Mesendoderm (in vitro differentiated cells): ENCODE measurements at regions not wholly inside any gene's neighbourhood (a gene's known extent, or its start where the extent isn't known, plus 50 kb on each side); places are given as distances from the start of the nearest gene placed in this dataset.

Experiments
- DNase-seq: peaks from one replicate; pipeline ENCODE4 v3.0.0; 2013
- H2AK5ac ChIP-seq: 2 replicates; pipeline ENCODE4 v1.6.1; 2013; ENCODE audit warnings: low read length, inconsistent platforms
- H2BK120ac ChIP-seq: 2 replicates; pipeline ENCODE4 v1.6.1; 2013; ENCODE audit warnings: low read depth, mild to moderate bottlenecking, low read length, moderate library complexity, mixed read lengths
- H2BK15ac ChIP-seq: replicated peaks from 2 replicates; pipeline ENCODE4 v1.6.1; 2013; ENCODE audit warnings: low read depth, mild to moderate bottlenecking, moderate library complexity
- H2BK5ac ChIP-seq: 2 replicates; pipeline ENCODE4 v1.6.1; 2013; ENCODE audit warnings: low read length, inconsistent platforms
- H3K18ac ChIP-seq: 2 replicates; pipeline ENCODE4 v1.6.1; 2013; ENCODE audit warnings: mild to moderate bottlenecking, low read length, mixed read lengths
- H3K23ac ChIP-seq: one replicate; pipeline ENCODE4 v1.6.1; 2013; ENCODE audit warnings: low read length
- H3K27ac ChIP-seq: 2 replicates; pipeline ENCODE4 v1.5.1; 2013; ENCODE audit warnings: low read depth, mild to moderate bottlenecking, inconsistent platforms, low read length, moderate library complexity
- H3K27me3 ChIP-seq: 2 replicates; pipeline ENCODE4 v1.6.1; 2013; ENCODE audit warnings: low read length, control low read depth, mild to moderate bottlenecking, inconsistent platforms; ENCODE audit not compliant: insufficient read depth, poor library complexity
- H3K36me3 ChIP-seq: 2 replicates; pipeline ENCODE4 v1.6.1; 2013; ENCODE audit warnings: low read length, inconsistent platforms; ENCODE audit not compliant: control insufficient read depth, insufficient read depth
- H3K4ac ChIP-seq: one replicate; pipeline ENCODE4 v1.6.1; 2013; ENCODE audit warnings: low read depth, mild to moderate bottlenecking, low read length, moderate library complexity
- H3K4me1 ChIP-seq: 2 replicates; pipeline ENCODE4 v1.6.1; 2013; ENCODE audit warnings: low read depth, low read length, inconsistent platforms; ENCODE audit not compliant: control insufficient read depth
- H3K4me2 ChIP-seq: 2 replicates; pipeline ENCODE4 v1.6.1; 2013; ENCODE audit warnings: low read length
- H3K4me3 ChIP-seq: 2 replicates; pipeline ENCODE4 v1.5.1; 2013; ENCODE audit warnings: mild to moderate bottlenecking, low read length
- H3K56ac ChIP-seq: one replicate; pipeline ENCODE4 v1.6.1; 2013; ENCODE audit warnings: low read length
- H3K79me1 ChIP-seq: 2 replicates; pipeline ENCODE4 v1.6.1; 2013; ENCODE audit warnings: low read length, inconsistent platforms
- H3K79me2 ChIP-seq: 2 replicates; pipeline ENCODE4 v1.6.1; 2013; ENCODE audit warnings: mild to moderate bottlenecking, low read length; ENCODE audit not compliant: control insufficient read depth, insufficient read depth
- H3K9ac ChIP-seq: 2 replicates; pipeline ENCODE4 v1.6.1; 2013; ENCODE audit warnings: low read length, inconsistent platforms
- H4K5ac ChIP-seq: one replicate; pipeline ENCODE4 v1.6.1; 2013; ENCODE audit warnings: low read length
- H4K8ac ChIP-seq: one replicate; pipeline ENCODE4 v1.6.1; 2013; ENCODE audit warnings: low read depth, mild to moderate bottlenecking, control low read depth, low read length, moderate library complexity
- WGBS: extraction: QIAGEN DNeasy Blood & Tissue Kit; methylation state at CpG from one replicate; pipeline ENCODE4 v1.1.7; 2013; ENCODE audit warnings: low lambda C conversion rate, missing lambda C conversion rate; ENCODE audit not compliant: insufficient coverage; ENCODE audit errors: extremely low coverage; 5-methylcytosine and 5-hydroxymethylcytosine counted together

DNA sequence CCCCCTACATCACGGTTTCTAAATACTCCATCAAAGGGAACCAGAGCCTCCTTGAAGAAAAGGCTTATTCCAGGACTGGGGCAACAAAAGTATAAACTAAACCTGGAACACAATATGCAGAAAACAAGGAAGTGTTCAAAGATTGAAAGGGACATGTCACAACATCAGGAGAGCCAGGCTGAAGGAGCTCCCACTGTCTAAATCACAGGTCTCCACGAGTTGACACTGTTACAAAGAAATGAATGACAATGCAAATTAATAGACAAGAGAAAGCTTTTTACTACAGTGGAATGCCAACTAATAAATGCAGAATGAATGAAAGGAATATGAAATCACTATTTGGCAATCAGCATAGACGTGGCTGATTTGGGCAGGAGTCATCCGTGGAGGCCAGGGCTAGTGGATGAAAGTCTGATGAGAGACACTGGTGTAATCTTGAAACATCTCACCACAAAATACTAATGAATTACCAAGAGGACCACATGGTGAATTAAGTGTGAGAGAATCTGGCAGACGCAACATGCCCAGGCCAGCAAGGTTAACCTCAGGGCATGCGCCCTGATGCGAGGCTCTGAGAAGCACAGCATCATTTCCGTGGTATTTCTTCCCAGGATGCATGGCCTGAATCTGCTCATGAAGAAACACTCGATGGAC is 123.8 kb upstream of the TJP1 start:
- Histone ChIP-seq H3K4me2 (no peak overlapping the region), H2BK15ac (no peak overlapping the region), H3K4me1 (no peaks in the 10 kb centered on the region), H3K79me1 (no peaks in the 10 kb centered on the region), H3K23ac (no peak overlapping the region), H4K8ac (peak overlapping the region; percentile 28), H3K4ac (no peak overlapping the region), H3K79me2 (no peaks in the 10 kb centered on the region), H3K9ac (no peak overlapping the region), H3K27me3 (no peaks in the 10 kb centered on the region), H4K5ac (no peak overlapping the region), H3K18ac (no peak overlapping the region), H2BK120ac (no peak overlapping the region), H3K56ac (no peak overlapping the region), H2BK5ac (no peak overlapping the region), H3K27ac (no peak overlapping the region), H3K36me3 (no peaks in the 10 kb centered on the region), H3K4me3 (no peak overlapping the region), H2AK5ac (no peak overlapping the region)
- WGBS = no CpG with 5 or more reads among the region's 9 CpGs
- DNase-seq = no peak

DNA sequence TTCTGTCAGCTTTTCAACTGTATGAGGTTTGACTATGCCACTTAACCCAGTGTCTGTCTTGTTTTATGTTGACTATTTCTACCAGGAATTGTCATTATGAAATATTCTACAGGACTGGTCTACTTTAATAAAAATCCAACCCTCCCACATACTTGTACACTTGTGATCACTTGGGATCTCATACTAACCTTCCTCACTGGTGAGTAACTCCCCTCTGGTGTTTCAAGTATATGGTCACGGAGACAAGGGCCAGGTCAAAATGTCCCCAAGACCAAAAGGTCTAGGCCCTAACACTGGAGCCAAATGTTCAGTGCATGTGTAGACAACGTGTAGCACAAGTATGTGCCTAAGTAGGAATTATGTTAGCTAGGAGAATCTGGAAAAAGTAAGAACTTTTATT is 122.7 kb upstream of the TJP1 start:
- H3K9ac ChIP-seq = no peak overlapping the region
- no peak overlapping the region for H2AK5ac ChIP-seq
- no peak overlapping the region for H3K4me3 ChIP-seq
- no peak overlapping the region for H3K18ac ChIP-seq
- no peaks in the 10 kb centered on the region for H3K79me1 ChIP-seq
- H2BK15ac ChIP-seq = no peak overlapping the region
- H2BK120ac ChIP-seq = no peak overlapping the region
- no peaks in the 10 kb centered on the region for H3K79me2 ChIP-seq
- no peak overlapping the region for H3K4me2 ChIP-seq
- no peak overlapping the region for H4K5ac ChIP-seq
- no peak overlapping the region for H3K23ac ChIP-seq
- WGBS = no CpG with 5 or more reads among the region's 2 CpGs
- no peak overlapping the region for H3K56ac ChIP-seq
- H3K27me3 ChIP-seq = no peaks in the 10 kb centered on the region
- no peak overlapping the region for H2BK5ac ChIP-seq
- DNase-seq = no peak
- no peaks in the 10 kb centered on the region for H3K4me1 ChIP-seq
- no peak overlapping the region for H4K8ac ChIP-seq
- H3K4ac ChIP-seq = no peak overlapping the region
- H3K27ac ChIP-seq = no peak overlapping the region
- H3K36me3 ChIP-seq = no peaks in the 10 kb centered on the region

DNA sequence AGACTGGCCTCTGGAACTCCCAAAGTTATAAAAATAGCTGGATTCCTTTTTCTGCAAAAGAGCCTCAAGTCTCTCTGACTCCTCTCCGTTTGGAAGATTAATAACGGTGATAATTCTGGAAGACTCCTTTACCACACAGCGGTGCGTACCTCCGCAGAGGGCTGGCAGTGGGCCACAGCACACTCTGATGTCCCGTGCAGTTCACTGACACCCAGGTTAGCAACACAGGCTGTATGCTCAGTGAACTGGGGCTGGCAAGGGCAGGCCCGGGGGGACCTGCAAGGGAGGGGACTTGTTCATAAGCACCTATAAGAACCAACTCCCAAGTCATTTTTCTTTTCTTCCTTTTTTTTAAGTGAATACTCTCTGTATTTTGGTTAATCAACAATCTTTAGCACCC is 120.3 kb upstream of the TJP1 start:
- no peak overlapping the region for H4K5ac ChIP-seq
- H2AK5ac ChIP-seq = no peak overlapping the region
- no CpG with 5 or more reads among the region's 7 CpGs for WGBS
- no peak overlapping the region for H3K23ac ChIP-seq
- no peak overlapping the region for H3K9ac ChIP-seq
- H2BK5ac ChIP-seq = no peak overlapping the region
- H3K56ac ChIP-seq = no peak overlapping the region
- no peak overlapping the region for H3K4me3 ChIP-seq
- H4K8ac ChIP-seq = no peak overlapping the region
- no peak for DNase-seq
- H3K79me2 ChIP-seq = no peaks in the 10 kb centered on the region
- no peak overlapping the region for H3K4ac ChIP-seq
- H3K36me3 ChIP-seq = no peaks in the 10 kb centered on the region
- no peak overlapping the region for H2BK15ac ChIP-seq
- no peaks in the 10 kb centered on the region for H3K27me3 ChIP-seq
- no peaks in the 10 kb centered on the region for H3K4me1 ChIP-seq
- H3K79me1 ChIP-seq = no peaks in the 10 kb centered on the region
- no peak overlapping the region for H3K27ac ChIP-seq
- no peak overlapping the region for H3K4me2 ChIP-seq
- H2BK120ac ChIP-seq = no peak overlapping the region
- H3K18ac ChIP-seq = no peak overlapping the region

DNA sequence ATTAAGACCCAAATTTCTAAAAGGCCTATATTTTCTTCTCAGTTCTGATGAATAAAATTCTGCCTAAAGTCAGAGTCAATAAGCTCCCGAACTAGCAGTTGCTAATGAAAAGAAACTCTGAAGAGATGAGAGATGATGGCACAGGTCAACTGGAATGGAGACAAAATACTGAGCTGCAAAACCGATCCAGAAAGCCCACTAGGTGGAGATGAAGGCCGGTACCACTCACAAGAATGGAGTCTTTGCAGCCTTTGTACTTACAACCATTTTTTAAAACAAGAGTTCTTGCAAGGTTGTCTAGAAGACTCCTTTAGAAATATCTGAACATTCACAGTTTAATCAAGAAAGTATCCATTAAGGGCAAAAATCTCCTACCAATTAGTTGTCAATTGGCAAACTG is 119.9 kb upstream of the TJP1 start:
- Histone ChIP-seq H2BK5ac (no peak overlapping the region), H3K23ac (no peak overlapping the region), H3K79me2 (no peaks in the 10 kb centered on the region), H2AK5ac (no peak overlapping the region), H2BK15ac (no peak overlapping the region), H3K27me3 (no peaks in the 10 kb centered on the region), H3K27ac (no peak overlapping the region), H3K79me1 (no peaks in the 10 kb centered on the region), H3K18ac (no peak overlapping the region), H3K4ac (no peak overlapping the region), H3K4me1 (no peaks in the 10 kb centered on the region), H4K5ac (no peak overlapping the region), H3K4me2 (no peak overlapping the region), H3K56ac (no peak overlapping the region), H2BK120ac (no peak overlapping the region), H4K8ac (no peak overlapping the region), H3K9ac (no peak overlapping the region), H3K4me3 (no peak overlapping the region), H3K36me3 (no peaks in the 10 kb centered on the region)
- peak; percentile 44 for DNase-seq
- no CpG with 5 or more reads among the region's 3 CpGs for WGBS

DNA sequence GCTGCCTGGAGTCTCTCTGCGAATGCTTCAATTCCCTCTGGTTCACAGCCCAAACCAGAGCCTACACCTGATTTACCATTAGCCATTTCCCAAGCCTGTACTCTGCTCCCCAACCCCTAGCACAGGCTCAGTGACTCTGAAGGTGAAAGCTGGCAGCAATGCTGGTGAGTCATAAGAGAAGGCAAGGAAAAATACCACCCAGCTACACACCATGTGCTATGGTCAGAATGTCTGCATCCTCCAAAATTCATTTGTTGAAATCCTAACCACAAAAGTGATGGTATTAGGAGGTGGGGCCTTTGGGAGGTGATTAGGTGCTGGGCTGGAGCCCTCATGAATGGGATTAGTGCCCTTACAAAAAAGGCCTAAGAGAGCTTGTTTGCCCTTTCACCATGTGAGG is 117.1 kb upstream of the TJP1 start:
- Histone ChIP-seq H3K4me1 (peaks cover 4% of the 10 kb centered on the region), H3K9ac (no peak overlapping the region), H4K8ac (no peak overlapping the region), H3K18ac (no peak overlapping the region), H3K56ac (no peak overlapping the region), H2BK5ac (no peak overlapping the region), H2BK120ac (no peak overlapping the region), H3K27me3 (no peaks in the 10 kb centered on the region), H4K5ac (no peak overlapping the region), H3K4ac (no peak overlapping the region), H3K79me1 (no peaks in the 10 kb centered on the region), H3K27ac (no peak overlapping the region), H3K23ac (no peak overlapping the region), H2BK15ac (no peak overlapping the region), H3K4me2 (no peak overlapping the region), H3K4me3 (no peak overlapping the region), H3K79me2 (no peaks in the 10 kb centered on the region), H3K36me3 (no peaks in the 10 kb centered on the region), H2AK5ac (no peak overlapping the region)
- no peak for DNase-seq
- no CpG with 5 or more reads among the region's 1 CpG for WGBS
